NCI-H1105 (cell line): ENCODE measurements at regions not wholly inside any gene's neighbourhood (a gene's known extent, or its start where the extent isn't known, plus 50 kb on each side); places are given as distances from the start of the nearest gene placed in this dataset.
"Not testable (repeated sequence)": the region's sequence is repeated elsewhere in the genome, so short reads cannot be mapped to it uniquely, and the experiment has no call there.

ENCODE experiments used
- DNase-seq: peaks from one replicate; lab custom pipeline; 2025; lab: John Stamatoyannopoulos, UW

DNA sequence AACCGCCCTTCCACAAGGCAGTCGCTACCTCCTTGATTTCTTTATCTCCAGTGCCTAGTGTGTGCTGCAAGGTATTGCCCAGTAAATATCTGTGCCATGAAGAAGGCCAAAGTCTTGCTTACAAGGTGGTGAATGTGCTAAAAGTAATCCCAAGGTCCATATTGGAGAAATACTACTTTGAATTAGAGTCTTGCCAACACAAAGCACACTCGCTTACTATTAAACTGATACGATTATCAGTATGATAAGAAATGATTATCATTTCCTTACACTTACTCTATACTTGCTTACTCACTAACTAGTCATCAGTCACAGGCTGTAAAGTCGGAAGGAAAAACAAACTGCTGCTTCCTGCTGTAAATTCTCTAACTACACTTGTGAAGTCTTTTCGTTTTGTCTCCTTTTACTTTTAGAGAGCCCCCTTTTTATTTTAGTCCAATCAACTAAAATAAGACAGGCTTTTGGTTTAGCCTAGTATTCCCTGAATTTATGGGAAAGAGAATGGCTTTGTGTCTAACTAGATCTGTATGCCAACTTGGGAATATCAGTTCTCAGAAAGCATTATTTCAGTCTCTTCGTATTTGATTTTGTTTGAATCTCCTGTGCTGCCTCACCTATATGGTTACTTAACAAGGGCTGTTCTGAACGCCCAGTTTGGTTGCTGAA, 107.1 kb upstream of the TSC22D2 start:
- no peak for DNase-seq

DNA sequence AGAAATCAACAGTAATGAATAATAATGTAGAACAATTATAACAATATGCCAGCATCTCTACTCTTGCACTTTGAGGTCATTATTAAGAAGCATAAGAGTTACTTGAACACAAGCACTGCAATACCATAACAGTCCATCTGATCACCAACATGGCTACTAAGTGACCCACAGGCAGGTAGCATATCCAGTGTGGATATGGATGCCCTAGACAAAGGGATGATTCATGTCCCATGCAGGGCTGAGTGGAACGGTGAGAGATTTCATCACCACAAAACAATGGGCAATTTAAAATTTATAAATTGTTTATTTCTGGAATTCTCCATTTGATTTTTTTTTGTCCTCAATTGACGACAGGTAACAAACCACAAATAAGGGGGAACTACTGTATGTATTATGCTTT, 107.7 kb upstream of the TSC22D2 start:
- no peak for DNase-seq

- no peak for DNase-seq
These were observed 108.9 kb upstream of the TSC22D2 start for GRCh38 chr3:150299201-150299600.

GRCh38 chr3:150296966-150297365, 111.1 kb upstream of the TSC22D2 start:
- no peak for DNase-seq

DNA sequence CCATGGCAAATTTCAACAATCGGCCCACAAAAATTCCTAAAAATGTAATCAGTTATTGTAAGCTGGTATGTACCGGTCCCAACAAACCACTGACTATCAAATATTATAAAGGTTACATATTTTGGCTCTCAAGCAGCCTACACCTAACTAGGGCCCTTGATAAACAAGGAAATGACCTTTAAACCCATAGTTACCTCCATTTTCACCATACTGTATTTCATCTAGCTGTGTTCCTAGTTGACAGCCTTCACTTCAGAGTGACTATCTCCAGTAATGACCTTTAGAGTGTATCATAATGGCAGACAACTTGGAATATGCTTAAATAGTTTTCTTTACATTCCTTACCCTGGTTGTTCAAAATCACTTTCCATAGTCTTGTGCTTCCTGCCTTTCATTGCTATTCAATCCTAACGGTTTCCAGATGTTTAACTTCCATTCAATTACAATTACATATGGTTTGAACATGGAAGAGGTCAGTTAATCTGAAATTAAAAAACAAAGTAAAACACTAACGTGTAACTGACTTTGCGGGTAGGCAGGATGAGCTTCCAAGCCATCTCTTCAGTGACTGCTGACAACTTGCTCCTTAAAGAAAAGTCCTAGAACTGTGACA, 111.9 kb upstream of the TSC22D2 start:
- DNase-seq, result no peak

GRCh38 chr3:150293401-150294001, 114.6 kb upstream of the TSC22D2 start:
- no peak for DNase-seq

GRCh38 chr3:150292891-150293290, 115.2 kb upstream of the TSC22D2 start:
- DNase-seq, result no peak

DNA sequence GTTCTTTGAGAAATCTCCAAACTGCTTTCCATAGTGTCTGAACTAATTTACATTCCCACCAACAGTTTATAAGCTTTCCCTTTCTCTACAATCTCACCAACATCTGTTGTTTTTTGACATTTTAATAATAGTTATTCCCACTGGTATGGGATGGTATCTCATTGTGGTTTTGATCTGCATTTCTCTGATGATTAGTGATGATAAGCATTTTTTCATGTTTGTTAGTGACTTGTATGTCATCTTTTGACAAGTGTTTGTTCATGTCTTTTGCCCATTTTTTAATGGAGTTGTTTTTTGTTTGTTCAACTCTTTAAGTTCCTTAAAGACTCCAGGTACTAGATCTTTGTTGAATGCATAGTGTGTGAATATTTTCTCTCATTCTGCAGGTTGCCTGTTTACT, 116.6 kb upstream of the TSC22D2 start:
- no peak for DNase-seq

DNA sequence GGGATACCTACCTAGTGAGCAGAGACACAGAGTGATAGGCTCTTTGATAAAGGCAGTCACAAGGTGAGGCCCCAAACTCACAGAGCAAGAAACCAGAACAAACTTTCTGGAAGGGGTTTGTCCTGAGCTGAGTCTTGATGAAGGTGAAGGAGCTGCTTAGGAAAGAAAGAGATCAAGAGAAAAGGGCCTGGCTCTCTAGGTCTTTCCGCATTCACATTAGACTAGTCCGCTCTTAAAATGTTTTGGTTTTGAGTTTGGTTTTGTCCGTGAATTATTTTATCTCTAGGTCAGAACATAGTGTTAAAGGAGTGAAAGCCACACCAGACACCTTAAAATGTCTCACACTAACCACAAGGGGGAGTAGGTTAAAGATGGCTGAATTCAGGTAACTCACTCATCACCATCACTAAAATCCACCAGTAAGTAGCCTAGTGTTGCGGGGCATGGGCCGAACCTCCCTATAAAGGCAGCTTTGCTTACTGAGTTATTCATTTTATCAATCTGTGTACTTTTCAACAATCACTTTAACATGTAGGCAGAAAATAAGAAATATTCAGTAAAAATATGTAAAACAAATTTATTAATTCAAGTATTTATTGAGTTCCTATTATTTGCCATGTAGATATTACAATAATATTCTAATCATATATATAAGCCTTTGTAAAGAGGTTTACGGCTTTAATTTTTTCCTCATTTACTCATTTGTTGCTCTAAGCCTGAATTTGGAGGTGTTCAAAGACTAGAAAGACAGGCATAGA, 121.5 kb upstream of the TSC22D2 start:
- peak; percentile 33 for DNase-seq

DNA sequence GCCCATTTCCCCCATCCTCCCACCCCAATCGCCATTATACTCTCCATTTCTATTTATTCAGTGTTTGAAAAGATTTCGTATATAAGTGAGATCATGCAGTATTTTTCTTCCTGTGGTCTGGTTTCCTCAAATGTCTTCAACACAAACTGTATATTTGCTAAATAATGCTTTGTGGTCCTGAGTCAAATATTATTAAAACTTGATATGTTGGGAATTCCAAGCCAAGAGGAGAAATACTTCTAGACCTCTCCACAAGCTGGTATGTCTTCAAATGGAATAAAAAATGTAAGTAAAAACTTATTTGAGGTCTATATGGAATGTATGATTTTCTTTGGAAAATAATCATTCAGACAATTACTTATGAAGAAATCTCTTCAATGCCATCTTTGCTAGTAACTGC, 122.5 kb upstream of the TSC22D2 start:
- no peak for DNase-seq

GRCh38 chr3:150278843-150279381, 129.2 kb upstream of the TSC22D2 start:
- peak; percentile 89 for DNase-seq

DNA sequence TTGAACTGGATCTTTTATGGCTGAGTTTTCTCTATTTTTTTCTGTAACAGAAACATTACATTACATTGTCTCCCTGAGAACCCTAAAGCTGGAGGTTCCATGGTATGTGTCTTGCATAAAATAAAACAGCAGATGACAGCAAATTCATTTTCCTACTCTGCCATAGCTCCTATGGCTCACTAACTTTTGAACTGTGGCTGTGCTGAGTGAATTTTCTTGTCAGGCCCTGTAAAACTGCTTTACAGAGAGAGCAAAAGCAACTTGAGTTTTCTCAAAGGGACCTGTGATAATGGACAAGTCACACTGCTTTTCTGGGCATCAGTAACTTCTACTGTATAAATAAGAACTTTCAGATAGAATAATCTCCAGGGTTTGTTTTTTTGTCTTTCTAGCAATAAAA, 129.9 kb upstream of the TSC22D2 start:
- no peak for DNase-seq

DNA sequence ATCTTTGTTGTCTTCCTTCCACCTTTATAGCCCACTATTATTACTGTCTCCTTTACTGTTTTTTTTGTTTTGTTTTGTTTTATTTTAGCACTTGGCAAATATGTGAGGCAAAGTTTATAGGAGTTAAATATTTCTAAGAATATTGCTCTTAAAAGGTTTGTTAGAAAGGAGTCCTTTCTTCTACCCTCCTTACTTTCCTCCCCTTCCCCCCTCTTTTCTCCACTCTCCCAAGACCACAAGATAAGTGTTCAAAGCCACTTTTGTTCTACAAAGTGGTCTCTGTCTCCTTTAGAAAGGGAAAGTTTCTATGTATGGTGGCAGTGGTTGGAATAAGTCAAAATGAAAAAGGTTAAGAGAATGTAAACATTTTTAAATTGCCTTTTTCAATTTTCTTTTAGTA, 130.7 kb upstream of the TSC22D2 start:
- DNase-seq, result no peak

GRCh38 chr3:150275941-150276340, 132.2 kb upstream of the TSC22D2 start:
- no peak for DNase-seq

GRCh38 chr3:150274372-150274771, 133.7 kb upstream of the TSC22D2 start:
- no peak for DNase-seq

- no peak for DNase-seq
These were observed 134.7 kb upstream of the TSC22D2 start for GRCh38 chr3:150273396-150273795.

DNA sequence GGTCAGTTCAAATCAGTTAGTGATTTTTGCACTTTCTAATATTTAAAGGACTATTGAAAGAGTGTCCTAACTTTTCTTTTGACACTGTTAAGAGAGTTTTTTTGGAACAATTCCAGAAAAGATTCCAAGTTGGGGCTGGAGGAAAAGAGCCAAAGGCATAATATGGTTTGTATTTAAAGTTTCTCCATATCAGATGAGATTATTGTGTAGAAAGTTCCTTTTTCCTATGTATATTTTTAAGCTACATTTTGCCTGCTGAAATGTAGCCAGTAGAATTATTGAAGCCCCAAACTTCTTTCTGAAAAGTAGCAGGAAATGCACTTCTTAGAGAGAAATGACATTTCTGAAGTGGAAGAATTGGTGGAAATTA, 136.5 kb upstream of the TSC22D2 start:
- DNase-seq, result no peak

- no peak for DNase-seq
These were observed 137.1 kb upstream of the TSC22D2 start for GRCh38 chr3:150270883-150271590.

- DNase-seq, result not testable (repeated sequence)
These were observed 137.7 kb upstream of the TSC22D2 start for GRCh38 chr3:150270444-150270843.

DNA sequence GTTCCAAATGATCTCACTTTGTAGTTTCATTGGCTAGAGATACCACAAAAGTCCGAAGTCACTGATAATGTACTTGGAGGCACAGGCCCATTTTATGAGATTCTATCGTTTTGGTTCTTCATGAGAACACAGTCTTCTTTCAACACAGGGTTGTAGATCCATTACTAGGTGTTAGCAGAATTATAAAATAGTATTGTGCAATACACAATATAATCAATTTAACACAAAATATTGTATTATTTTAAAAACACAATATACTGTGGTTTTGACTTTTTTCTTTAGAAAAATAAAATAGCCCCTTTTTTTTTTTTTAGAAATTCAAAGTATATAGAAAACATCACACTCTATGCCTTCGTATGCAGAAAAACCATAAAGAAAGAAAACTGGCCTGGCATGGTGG, 138.6 kb upstream of the TSC22D2 start:
- no peak for DNase-seq

GRCh38 chr3:150268426-150269391, 139.4 kb upstream of the TSC22D2 start:
- DNase-seq, result no peak
